ENCODE measurements at regions not wholly inside any gene's neighbourhood (a gene's known extent, or its start where the extent isn't known, plus 50 kb on each side); places are given as distances from the start of the nearest gene placed in this dataset.
"Not testable (repeated sequence)": the region's sequence is repeated elsewhere in the genome, so short reads cannot be mapped to it uniquely, and the experiment has no call there.

DNA sequence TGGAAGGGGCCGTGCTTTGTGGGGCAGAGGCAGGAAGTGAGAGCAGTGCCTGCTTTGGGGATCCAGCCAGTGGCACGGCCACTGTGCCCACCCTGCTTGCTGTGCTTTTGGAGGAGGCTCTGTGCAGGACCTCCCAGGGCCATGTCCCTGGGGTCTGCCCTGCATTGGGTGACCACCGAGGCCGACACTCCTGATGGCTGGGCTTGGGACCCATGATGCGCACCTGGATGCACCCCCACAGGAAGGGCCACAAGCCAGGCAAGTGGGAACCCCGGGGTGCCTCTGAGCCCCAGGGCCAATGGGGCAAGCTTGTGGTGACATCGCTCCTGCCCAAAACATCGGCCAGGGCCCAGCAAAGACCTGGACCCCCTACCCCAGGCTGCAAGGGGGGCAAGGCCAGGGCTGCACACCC, 738.6 kb upstream of the GJE1 start:
- no peak for DNase-seq (ENCODE audit: low read depth in 2 of 2)

DNA sequence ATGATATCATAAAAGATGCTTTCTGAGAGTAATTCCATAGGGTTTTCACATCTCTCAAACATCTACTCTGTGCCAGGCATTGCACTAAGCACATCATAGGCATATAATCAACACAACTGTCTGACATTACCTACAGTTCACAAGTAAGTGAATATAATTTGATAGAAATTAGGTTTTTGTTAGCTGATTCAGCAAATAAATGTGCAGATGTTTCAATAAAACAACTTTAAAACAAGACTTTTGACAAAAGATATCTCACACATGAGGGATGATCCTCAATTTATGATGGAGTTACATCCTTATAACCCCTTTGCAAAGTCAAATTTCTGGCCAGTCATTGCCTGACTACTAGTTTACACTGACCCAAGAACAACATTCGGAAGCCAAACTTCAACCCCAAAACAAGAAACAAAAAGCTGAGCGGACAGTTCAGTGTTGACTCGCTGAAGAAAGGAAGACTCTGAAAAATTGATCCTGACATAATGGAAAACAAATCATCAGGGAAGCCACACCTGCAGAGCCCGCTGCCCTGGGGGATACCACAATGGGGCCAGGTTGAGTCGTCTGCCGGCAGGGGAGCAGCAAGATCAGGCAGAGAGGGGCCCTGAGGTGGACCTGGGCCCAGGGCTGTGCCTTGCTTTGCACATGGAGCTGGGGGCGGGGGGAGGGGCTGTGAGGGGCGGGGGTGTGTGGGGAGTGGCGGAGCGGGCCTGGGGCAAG, 739.2 kb upstream of the GJE1 start:
- no peak for DNase-seq (ENCODE audit: low read depth in 2 of 2)

DNA sequence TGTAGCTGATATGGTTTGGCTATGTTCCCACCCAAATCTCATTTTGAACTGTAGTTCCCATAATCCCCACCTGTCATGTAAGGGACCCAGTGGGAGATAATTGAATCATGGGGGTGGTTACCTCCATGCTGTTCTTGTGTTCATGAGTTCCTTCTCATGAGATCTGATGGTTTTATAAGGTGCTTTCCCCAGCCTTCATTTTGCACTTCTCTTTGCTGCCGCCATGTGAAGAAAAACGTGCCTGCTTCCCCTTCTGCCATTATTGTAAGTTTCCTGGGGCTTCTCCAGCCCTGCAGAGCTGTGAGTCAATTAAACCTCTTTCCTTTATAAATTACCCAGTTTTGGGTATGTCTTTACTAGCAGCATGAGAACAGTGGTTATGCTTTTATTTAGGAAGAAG, 741.6 kb upstream of the GJE1 start:
- DNase-seq (ENCODE audit: low read depth in 2 of 2), result not testable (repeated sequence)

DNA sequence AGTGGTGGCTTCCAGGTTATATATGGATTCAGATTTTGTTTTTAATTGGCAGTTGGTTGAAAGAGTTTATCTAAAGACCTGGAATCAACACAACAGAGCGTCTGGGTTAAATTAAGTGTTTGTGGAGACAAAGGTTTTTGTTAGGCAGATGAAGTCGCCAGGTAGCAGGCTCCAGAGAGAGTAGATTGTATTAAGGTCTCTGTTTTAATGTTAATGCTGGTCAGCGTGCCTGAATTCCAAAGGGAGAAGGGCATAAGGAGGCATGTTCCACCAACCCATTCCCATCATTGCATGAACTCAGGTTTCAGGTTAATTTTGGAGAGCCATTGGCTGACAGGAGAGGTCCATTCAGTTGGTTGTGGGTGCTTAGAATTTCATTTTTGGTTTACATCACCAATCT, 744.1 kb upstream of the GJE1 start:
- DNase-seq (ENCODE audit: low read depth in 2 of 2), result no peak

DNA sequence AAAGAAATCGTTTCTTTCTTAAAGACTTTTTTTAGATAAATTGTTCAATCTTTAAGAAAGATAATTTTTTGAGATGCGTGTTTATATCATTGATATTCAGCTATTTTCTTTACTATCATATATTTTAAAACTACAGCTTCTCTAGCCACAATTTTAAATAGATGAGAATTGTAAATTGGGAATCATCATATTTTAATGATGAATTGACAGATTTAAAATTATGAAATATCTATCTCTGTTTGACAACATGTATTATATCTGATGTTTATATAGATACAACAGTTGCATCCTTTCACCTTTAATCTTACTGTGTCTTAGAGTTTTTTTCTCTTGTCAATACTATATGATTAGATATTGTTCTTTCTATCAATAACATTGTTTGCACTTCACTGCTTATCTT, 762.3 kb upstream of the GJE1 start:
- DNase-seq (ENCODE audit: low read depth in 2 of 2), result no peak

DNA sequence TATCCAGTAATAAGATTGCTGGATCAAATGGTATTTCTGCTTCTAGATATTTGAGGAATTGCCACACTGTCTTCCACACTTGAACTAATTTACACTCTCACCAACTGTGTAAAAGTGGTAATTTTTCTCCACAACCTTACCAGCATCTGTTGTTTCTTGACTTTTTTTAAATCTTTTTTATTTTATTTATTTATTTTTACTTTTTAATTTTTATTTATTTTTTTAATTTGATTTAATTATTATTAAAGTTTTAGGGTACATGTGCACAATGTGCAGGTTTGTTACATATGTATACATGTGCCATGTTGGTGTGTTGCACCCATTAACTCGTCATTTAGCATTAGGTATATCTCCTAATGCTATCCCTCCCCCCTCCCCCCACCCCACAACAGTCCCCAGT, 765.9 kb upstream of the GJE1 start:
- not testable (repeated sequence) for DNase-seq (ENCODE audit: low read depth in 2 of 2)

DNA sequence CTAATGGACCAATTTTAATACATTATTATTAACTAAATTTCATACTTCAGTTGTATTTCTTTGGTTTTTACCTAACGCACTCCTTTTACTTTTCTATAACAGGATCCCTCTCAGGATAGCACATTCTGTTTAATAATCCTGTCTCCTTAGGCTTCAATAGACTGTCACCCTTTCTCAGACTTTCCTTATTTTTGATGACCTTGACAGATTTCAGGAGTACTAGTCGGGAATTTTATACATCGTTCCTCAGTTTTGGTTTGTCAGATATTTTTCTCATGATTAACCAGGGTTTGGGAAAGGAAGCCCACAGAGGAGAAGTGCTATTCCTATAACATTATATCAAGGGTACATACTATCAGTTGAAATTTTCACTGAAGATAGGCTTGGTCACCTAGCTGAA, 768.0 kb upstream of the GJE1 start:
- DNase-seq (ENCODE audit: low read depth in 2 of 2), result no peak

DNA sequence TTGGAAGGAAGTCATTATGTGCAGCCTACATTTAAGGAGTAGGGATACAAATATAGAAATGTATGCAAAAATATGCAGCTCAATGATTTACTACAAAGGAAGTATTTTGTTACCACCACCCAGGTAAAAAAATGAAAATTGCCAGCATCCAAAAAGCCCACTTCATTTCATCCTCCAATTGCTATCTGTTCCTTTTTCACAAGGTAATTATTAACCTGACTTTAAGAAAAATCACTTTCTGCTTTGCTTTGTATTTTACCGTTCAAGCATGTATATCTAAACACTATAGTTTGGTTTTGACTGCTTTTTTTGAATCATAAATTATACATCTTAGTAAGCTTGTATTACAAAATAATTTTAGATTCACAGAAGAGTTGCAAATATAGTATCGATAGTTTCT, 768.5 kb upstream of the GJE1 start:
- DNase-seq (ENCODE audit: low read depth in 2 of 2), result no peak

DNA sequence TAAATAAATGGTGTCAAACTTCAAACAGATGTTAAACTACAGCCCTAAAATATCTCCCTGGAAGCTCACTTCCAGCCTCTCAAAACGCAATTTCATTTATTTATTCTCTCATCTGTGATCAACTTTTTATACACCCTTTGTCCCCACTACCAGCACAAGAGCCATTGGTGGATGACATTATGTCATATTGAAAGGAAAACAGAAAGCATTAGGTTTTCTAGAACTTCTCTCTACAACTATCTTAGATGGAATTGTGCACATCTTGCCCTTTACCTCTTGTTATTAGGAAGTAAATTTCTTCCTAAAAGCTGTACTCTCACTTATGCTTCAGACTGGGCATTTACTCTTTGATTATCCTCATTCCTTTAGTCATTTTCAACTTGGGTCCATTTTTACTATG, 771.2 kb upstream of the GJE1 start:
- no peak for DNase-seq (ENCODE audit: low read depth in 2 of 2)

DNA sequence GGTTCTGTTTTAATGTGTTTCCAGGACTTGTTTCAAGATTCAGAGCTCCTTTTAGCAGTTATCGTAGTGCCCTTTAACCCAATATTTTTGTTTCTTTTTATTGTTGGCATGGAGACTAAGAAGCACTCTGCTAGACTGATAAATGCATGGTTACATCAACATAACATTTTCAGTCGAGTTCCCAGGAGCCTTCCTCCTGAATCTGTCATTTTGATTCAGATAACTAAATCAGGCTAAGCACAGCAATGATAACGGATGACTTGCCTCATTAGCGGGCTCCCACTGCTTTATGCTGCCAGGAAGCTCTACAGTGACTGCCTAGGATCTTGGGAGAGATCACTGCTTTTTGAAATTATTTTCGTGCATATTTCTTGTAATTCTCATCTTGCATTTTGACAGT, 772.8 kb upstream of the GJE1 start:
- DNase-seq (ENCODE audit: low read depth in 2 of 2), result no peak

DNA sequence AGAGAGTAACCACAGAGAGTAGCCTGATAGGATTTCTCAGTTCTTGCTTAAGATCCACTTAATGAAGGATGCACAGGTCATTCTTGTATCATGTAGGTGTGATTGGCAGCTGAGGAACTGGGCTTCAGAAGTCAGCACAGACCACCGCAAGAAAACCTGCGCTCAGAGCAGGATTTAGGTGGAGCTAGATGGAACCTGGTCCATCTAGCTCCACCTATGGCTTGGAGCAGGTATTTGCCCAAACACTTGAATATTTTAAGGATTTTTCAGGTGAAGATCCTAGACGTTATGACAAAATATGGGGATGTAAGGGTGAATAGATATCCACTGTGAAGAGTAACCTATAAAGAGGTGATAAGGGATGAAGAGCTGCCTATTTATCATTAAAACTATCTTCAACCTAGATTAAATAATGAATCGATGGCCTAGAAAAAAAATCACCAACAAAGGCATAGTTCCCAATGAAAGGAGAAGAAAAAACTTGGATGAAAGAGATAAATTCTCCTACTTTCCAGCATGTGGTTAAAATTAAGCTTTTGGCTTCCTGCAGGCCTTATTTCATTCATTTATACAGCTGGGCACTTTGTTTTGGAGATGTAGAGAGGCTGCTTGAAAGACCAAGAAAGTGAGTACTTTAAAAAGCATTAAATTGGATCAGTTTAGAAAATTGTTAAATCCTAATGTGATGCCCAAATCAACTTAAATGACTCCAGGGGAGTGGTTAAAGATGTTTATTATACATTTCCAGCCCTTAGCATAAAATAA, 778.4 kb upstream of the GJE1 start:
- DNase-seq (ENCODE audit: low read depth in 2 of 2), result no peak

DNA sequence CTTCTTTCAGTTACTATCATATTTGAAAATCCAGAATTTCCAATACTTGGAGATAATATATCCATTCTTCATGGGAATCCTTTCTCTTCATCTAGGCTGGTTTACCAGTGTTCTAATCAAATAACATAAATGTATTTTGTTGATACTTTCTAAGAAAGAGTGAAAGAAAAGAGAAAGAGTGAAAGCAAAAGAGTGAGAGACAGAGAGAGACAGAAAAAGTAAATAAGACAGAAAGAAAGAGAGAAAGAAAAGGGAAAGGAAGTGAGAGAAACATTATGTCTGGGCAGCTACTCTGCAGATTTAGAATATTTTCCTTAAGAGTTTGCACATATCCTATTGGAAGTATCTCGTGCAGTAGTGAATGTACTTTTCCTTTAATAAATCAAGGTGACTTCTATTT, 781.0 kb upstream of the GJE1 start:
- DNase-seq (ENCODE audit: low read depth in 2 of 2), result no peak

DNA sequence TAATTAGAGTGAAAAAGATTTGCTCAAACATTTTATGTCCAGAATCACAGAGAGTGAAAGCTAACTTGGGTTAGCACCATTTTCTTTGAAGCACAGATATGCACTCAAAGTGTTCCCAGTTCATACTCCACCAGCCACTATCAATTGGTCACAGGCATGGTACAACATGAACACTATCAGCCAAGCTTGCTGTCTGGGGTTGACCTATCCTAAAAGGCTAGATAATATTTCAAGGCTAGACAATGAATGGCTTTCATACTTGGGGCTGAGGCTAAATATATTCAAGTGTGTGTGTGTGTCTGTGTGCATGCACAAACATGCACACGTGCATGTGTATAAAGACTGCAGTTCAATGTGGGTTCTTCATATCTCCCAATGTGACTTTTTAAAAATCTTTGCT, 783.0 kb upstream of the GJE1 start:
- DNase-seq (ENCODE audit: low read depth in 2 of 2), result no peak

DNA sequence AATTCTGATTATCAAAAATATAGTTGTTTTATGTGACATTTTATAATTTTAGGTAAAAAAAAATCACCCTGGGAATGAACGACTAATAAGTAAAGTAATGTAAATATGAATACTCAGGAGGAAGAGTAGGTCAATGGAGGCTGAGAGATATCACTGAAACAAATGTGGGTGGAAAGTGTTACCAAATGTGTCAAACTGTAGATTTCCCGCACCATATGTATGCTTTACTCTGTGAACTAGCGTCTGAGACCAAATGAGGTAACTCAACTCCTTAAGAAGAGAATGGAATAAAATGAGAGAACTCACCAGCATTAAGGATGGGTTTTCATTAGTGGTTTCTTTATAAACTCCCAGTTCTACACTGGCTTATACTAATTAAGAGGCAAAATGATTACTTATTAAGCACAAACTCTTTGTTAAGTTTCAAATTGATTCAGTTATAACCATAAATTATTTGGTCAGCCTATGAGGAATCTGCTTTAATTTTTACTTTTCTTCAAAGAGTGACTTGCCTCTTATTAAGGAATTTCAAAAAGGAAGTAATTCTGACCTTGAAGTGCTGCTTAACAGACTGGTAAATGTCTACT, 784.7 kb upstream of the GJE1 start:
- DNase-seq (ENCODE audit: low read depth in 2 of 2), result no peak

DNA sequence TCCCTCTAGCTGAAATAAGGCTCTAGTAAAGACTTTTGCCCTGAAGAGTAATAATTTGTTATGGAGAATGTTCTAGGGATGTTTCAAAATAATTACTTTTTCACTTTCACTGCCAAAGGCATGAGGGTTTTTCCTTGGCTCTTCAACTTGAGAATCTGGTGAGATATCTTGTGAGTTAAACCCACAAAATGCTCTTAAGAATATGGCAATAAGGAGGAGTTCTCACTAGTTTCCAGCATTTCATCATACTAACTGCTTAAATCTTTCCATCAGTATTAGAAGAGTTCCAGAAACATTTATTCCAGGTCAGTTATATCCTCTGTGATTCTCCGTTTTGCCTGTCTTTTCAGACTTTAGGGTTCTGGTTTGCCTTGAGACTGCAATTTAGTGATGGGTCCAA, 785.6 kb upstream of the GJE1 start:
- no peak for DNase-seq (ENCODE audit: low read depth in 2 of 2)

DNA sequence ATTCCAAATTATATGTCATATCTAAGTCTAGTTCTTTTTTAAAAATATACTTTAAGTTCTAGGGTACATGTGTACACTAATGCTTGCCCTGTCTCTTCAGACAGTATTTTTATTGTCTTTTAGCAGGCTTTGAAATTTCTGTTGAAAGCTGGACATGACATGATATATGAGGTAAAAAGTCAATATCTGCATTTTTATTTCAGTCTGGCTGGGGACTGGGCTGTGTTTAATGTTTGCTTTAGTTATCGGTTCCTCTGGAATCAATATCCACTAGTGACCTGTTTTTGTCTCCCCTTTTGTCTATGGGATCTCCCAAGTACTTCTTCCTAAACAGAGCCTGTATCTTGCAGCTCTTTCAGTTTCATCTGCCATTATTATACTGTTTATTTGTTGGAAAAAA, 786.2 kb upstream of the GJE1 start:
- DNase-seq (ENCODE audit: low read depth in 2 of 2), result no peak

DNA sequence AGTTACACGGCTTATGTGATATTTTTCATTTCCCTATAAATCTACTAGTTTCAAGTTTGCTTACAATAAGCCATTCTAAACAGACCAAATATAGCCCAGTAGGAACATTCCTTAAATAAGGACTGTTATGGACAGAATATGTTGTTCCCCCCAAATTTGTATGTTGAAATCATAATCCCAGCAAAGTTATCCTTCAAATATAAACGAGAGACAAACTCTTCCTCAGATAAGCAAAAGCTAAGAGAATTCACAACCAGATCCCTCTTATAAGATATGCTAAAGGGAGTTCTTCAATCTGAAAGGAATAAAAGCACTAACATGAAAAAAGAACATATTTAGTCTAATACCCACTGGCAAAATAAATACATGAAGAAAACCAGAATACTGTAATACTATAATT, 795.5 kb upstream of the GJE1 start:
- no peak for DNase-seq (ENCODE audit: low read depth in 2 of 2)

DNA sequence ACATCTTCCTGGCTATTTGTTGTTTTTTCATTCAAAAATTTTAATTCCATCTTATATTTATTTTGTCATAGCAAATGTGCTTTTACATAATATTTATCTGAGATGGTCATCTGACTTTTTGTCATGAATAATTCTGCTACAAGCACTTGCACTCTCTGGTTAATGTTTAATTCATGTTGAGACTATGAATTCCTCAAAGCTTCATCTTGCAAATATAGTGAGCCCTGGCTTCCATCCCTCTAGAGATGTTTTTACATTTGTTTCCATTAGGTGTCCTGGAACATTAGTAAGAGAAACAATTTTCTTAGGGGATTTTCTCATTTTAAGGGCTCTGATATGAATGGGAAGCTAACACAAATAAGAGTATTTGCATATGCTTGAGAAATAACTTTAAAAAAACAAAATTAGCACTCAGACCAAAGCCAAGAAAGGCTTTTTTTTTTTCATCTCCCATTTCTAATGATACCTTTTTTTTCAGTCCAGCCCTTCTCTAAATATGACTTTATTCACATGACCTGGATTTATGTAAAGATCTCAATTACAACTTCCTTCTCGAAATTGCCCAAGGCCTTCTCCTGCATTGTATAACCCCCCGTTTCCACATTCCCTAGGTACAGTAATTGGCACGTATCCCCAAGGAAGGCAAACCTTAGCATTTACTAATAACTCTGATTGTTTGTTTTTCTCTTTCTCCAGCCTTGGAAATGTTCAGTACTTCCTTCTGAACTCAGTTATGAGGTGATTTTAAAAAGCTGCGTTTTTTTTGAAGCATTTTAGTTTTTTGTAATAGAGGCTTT, 797.0 kb upstream of the GJE1 start:
- no peak for DNase-seq (ENCODE audit: low read depth in 2 of 2)

DNA sequence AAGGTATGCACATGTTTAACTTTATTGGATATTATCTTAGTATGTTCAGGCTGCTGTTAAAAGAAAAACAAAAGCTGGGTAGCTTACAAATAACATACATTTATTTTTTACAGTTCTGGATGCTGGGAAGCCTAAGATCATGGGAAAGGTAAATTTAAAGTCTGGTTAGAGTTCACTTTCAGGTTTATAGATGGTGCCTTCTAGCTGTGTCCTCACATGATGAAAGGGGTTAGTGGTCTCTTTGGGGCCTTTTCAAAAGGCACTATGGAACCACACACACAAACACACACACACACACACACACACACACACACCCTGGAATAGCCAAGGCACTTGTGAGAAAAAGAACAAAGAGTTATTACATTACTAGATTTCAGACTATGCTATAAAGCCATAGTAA, 805.8 kb upstream of the GJE1 start:
- no peak for DNase-seq (ENCODE audit: low read depth in 2 of 2)

DNA sequence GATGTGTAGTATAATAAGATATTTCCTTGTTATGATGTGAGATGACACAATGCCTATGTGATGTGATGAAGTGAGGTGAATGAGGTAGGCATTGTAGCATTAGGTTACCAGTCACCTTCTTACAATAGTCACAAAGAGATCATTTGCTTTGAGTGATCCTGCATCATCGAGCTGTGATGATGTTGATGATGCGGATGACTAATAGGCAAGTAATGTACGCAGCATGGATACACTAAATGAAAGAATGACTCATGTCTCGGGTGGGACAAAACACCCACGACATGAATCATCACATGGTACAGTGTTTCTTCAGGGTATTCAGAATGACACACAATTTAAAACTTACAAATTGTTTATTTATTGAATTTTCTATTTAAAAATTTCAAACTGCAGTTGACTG, 806.3 kb upstream of the GJE1 start:
- peak; percentile 33 to 41 for DNase-seq (ENCODE audit: low read depth in 2 of 2)

DNA sequence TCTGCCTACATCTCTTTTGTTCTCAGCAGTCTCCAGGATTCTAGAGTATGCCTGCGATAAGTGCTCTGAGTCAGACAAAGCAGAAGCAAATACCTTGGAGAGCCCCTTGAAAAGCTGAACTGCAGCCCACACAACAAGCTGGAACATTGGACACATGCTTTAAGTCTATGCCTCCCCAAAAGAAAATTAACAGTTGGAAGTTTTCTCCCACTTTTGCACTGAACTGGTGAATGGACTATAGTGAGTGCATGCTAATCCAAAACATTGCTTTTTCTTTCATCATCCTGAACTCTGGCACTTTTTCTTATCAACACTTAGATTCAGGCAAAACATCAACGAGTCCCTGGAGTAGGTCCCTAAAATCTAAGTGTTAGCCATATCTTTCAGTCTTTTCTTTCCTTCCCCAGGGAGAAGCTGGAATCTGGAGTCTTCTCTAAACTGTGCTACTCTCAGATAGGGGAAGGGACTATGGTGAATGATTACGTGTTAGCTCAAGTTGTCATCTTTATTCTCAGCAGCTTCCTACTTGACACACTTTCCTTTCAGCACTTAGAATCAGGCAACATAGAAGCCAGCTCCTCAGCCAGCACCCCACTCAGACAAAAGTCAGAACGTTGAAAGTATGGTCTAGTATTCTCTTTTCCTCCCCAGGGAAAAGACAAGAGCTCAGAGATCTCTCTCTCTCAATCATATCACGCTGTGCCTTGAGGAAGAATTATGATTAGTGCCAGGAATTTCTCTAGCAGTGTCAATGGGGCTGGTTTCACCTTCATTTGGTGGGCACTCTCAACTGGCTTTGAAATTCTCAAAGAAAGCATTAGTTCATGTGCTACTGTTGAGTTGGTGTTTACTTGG, 811.0 kb upstream of the GJE1 start:
- no peak for DNase-seq (ENCODE audit: low read depth in 2 of 2)

DNA sequence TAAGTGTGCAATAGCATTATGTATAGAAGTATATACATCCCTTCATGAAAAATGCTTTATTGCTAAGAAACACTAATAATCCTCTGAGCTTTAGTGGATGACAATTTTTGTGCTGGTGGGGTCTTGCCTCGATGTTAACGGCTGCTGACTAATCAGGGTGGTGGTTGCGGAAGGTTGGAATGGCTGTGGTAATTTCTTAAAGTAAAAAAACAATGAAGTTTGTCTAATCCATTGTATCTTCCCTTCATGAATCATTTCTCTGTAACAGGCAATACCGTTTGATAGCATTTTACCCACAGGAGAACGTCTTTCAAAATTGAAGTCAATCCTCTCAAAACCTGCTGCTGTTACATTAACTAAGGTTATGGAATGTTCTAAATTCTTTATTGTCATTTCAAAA, 816.5 kb upstream of the GJE1 start:
- DNase-seq (ENCODE audit: low read depth in 2 of 2), result no peak
